A673 (cell line): ENCODE measurements at regions not wholly inside any gene's neighbourhood (a gene's known extent, or its start where the extent isn't known, plus 50 kb on each side); places are given as distances from the start of the nearest gene placed in this dataset.

Experiments
- CTCF ChIP-seq: fragments of 300-800, 200-600 bp; sonication (generic); conservative IDR thresholded peaks from 2 replicates; pipeline ENCODE4 v1.5.1; 2017; ENCODE audit warnings: low read depth, mild to moderate bottlenecking, antibody characterized with exemption, low read length, moderate library complexity, mixed read lengths
- EZH2 ChIP-seq: fragments of 200-600 bp; sonication (generic); IDR thresholded peaks from 2 replicates; pipeline ENCODE4 v1.6.1; 2017; ENCODE audit warnings: borderline replicate concordance, low read depth, mild to moderate bottlenecking, mixed read lengths, antibody characterized with exemption, low read length; ENCODE audit not compliant: poor library complexity, severe bottlenecking

GRCh38 chr3:84125760-84126159 lies 833.0 kb upstream of the CADM2 start:
- TF ChIP-seq CTCF, result no peak
- no peak for TF ChIP-seq EZH2
